PC-9 (cell line): ENCODE measurements at regions not wholly inside any gene's neighbourhood (a gene's known extent, or its start where the extent isn't known, plus 50 kb on each side); places are given as distances from the start of the nearest gene placed in this dataset.

Experiments
- EZH2 ChIP-seq: fragments of 200-600 bp; sonication (generic); IDR thresholded peaks from 2 replicates; pipeline ENCODE4 v1.8.0; 2017; ENCODE audit warnings: antibody characterized with exemption, low read depth
- TF ChIP-seq, protein P1 (sequence below): fragments of 200-600 bp; sonication (generic); conservative IDR thresholded peaks from 2 replicates; pipeline ENCODE4 v1.6.1; 2017; ENCODE audit warnings: mixed run types, antibody characterized with exemption, mild to moderate bottlenecking, moderate library complexity

DNA sequence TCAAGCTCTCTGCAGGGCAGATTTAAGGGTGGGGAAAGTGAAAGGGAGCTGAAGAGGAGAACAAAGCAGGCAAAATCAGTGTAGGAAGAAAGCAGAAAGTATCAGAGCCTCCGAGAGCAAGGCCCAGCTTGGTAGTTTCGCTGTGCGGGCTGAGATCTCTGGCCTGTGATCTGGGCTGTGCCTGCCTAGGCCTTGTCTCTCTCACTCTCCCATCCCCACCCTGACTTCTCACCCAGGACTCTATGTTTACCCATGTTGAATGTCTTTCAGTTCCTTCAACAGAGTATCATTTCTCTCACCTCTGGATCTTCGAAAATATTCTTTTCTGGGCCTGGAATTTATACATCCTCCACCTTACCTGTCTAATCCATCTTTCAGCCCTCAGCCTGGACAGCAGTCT lies 391.3 kb downstream of the FOXO1 start:
- TF ChIP-seq, protein P1, sequence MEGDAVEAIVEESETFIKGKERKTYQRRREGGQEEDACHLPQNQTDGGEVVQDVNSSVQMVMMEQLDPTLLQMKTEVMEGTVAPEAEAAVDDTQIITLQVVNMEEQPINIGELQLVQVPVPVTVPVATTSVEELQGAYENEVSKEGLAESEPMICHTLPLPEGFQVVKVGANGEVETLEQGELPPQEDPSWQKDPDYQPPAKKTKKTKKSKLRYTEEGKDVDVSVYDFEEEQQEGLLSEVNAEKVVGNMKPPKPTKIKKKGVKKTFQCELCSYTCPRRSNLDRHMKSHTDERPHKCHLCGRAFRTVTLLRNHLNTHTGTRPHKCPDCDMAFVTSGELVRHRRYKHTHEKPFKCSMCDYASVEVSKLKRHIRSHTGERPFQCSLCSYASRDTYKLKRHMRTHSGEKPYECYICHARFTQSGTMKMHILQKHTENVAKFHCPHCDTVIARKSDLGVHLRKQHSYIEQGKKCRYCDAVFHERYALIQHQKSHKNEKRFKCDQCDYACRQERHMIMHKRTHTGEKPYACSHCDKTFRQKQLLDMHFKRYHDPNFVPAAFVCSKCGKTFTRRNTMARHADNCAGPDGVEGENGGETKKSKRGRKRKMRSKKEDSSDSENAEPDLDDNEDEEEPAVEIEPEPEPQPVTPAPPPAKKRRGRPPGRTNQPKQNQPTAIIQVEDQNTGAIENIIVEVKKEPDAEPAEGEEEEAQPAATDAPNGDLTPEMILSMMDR = no peak
- TF ChIP-seq EZH2 = no peak
